Pons (tissue), 1 donor: ENCODE measurements at regions not wholly inside any gene's neighbourhood (a gene's known extent, or its start where the extent isn't known, plus 50 kb on each side); places are given as distances from the start of the nearest gene placed in this dataset.
A peak's percentile ranks its signal among the peaks of the same experiment; 100 is the strongest.

ENCODE experiments used
- DNase-seq: peaks from one replicate; pipeline ENCODE4 v3.0.0-alpha.2; 2016; ENCODE audit warnings: low spot score

DNA sequence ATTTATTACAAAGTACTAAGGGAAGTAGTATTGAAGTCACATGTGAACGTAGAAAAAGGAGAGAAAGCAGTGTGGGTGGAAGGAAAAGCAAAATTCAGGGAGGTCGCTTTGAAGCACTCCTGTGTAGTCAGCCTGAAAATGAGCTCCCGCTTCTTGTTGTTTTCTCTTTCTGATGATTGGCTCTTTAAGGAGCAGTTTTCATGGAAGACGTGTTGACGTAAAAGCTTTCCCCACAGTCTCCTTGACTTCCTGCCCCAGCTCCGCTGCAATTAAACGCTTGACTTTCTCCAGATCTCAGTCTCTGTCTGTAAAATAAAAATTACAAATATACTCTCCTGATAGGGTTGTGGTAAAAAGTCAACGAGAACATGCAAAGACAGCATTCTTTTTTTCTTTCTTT lies 661.5 kb upstream of the ZP4 start:
- no peak for DNase-seq

DNA sequence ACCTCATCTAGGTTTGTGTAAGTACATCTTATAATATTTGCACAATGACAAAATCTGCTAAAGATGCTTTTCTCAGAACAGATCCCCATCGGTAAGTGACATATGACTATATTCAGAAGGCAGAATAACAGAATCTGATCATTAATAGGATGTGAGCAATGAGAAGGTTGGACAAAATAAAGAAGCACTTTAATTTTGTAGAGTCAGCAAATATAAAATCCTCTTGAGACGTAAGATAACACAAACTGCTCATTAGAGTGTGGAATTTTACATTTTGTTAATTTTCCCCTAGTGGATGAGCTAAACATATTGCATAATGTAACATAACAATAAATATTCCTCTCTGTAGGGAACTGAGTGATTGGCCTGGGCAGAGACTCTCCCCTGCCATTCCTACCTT lies 658.4 kb upstream of the ZP4 start:
- DNase-seq, result no peak

DNA sequence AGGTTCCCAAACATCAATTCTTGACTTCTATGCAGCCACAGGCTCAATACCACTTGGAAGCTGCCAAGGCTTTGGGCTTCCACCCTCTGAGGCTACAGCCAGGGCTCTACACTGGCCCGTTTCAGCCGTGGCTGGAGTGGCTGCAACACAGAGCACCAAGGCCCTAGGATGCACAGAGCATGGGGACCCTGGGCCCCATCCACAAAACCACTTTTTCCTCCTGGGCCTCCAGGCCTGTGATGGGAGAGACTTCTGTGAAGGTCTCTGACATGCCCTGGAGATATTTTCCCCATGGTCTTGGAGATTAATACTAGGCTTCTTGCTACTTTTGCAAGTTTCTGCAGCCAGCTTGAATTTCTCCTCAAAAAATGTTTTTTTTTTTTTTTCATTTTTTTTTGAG lies 655.4 kb upstream of the ZP4 start:
- DNase-seq, result no peak

DNA sequence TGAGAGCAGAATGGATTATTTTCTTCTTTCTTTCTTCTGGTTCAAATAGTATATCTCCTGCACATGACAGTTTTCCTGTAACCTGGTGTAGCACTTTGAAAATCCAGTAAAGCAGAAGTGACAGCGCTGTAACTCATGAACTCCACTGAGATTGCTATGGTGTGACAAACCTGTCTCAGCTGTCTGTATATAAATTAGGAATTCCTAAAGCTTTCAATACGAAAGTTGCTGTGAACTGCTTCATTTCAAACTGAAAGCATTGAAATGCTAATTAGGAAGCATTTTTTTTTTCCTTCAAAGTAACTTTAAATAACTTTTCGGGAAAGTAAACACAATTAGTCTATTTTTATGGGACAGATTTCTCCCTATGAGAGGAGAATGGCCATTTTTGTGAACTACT lies 646.9 kb upstream of the ZP4 start:
- DNase-seq, result no peak

DNA sequence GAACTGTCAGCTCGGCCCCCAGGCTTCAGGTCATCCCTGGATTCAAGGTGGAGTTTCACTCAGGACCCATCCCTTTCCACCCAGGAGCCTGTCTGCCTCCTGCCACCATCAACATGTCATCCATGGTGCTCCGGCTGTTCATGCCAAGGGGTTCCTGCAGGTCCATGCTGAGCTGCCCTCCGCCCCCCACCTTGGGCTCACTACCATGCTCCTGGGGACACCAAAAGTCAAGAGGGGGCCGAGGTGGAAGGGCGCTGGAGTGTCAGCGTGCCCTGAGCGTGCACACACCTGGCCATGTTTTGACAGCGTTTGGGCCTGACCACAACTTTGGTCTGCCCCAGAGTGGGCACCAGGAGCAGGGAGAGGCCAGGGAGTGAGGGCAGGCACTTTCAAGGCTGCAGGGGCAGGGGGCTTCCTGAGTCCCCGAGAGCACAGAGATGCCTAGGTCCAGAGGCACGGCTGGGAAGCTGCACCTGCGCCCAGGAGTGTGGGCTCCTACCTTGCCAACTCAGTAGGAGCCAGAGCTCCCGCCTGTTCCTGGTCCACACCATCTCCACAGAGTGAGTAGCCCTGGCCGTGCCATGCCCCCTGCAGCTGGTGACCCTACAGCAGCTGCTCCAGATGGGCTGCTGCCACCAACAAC lies 639.6 kb upstream of the ZP4 start:
- DNase-seq, result no peak

DNA sequence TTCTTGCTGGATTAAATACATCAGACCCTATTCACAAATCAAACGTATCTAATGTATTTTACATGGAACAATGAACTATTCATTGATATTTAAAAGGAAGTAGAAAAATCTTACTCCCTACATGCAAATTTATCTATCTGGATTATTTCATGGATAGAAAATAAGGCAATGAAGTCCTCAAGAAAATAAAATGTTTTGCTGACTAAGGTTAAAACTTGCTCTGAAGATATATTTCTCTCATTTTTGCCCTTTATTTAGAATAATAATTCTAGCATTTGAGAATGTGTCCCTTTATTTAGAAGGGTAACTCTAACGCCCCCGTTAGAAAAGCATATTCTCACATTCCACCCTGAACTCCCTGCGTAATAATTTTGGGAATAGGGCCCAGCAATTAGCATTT lies 627.0 kb upstream of the ZP4 start:
- DNase-seq, result no peak

DNA sequence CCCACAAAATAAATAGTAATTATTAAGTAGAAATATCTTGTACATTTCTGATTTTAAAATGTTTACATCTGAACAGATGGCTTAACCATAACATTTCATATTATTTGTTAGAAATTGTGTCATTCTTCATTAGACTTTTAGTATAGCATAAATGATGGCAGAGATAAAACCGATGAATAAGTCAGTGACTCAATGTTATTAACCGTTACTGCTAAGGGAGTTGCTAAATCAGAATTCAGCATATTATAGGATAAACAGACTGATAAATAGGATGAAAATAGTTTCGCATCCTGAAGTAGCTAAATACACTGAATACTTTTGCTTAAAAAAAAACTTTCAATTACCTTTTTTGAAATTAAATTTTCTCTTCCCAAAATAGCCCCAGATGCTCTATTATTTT lies 610.6 kb upstream of the ZP4 start:
- DNase-seq, result no peak

DNA sequence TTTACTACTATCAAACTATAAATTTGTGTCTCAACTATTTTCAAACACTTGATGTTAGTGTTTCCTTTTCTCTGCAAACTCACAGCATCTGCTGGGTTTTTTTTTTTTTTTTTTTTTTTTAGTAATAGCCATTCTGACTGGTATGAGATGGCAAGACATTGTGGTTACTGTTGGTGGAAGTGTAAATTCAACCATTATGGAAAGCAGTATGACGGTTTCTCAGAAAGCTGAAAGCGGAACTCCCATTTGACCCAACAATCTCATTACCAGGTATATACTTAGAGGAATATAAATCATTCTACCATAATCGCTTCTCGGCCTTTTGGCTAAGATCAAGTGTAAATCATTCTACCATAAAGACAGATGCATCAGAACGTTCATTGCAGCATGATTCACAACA lies 608.3 kb upstream of the ZP4 start:
- no peak for DNase-seq

DNA sequence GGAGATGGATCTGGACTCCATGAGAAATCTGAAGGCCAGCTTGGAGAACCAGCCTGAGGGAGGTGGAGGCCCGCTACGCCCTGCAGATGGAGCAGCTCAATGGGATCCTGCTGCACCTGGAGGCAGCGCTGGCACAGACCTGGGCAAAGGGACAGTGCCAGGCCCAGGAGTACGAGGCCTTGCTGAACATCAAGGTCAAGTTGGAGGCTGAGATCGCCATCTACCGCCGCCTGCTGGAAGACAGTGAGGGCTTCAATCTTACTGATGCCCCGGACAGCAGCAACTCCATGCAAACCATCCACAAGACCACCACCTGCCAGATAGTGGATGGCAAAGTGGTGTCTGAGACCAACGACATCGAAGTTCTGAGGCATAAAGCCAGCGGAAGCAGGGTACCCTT lies 601.5 kb upstream of the ZP4 start:
- no peak for DNase-seq

DNA sequence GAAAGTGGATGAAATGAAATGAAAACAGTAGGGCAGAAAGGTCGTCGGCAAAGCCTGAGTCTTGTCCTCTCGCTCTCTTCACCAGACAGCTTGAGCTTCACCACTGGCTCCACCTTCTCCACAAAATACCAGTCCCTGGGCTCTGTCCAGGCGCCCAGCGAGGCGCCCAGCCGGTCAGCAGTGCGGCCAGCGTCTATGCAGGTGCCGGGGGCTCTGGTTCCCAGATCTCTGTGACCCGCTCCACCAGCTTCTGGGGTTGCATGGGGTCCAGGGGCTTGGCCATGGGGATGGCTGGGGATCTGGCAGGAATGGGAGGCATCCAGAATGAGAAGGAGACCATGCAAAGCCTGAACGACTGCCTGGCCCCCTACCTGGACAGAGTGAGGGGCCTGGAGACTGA lies 600.5 kb upstream of the ZP4 start:
- DNase-seq, result no peak

DNA sequence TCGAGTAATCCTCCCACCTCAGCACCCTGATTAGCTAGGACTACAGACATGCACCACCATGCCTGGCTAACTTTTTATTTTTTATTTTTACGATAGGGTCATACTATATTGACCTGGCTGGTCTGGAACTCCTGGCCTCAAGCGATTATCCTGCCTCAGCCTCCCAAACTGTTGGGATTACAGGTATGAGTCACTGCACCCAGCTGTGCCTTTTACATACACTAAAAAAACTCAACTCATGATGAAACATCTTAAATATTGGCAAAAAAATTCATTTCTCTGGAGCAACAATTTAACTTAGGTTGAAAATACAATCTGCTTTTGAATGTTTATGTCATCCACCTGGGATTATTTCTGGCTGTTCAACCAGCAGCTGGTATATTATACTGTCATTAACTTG lies 598.3 kb upstream of the ZP4 start:
- DNase-seq, result no peak

DNA sequence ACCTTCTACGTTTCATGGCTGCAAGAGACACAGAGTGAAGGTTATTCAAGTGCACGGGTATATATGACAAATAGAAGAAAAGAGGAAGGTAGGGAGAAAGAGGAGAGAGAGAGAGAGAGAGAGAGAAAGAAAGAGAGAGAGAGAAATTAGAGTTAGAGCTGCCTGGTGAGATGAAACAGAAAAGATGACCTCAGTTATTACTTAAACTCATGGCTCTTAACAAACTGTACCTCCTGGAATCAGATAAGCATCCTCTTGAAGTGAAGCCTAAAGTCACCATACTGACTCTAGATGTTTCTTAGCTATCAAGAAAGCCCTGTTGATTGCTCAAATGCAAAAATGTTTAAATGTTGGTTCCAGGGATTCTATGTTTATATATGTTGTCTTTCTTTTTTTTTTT lies 597.7 kb upstream of the ZP4 start:
- DNase-seq, result no peak

DNA sequence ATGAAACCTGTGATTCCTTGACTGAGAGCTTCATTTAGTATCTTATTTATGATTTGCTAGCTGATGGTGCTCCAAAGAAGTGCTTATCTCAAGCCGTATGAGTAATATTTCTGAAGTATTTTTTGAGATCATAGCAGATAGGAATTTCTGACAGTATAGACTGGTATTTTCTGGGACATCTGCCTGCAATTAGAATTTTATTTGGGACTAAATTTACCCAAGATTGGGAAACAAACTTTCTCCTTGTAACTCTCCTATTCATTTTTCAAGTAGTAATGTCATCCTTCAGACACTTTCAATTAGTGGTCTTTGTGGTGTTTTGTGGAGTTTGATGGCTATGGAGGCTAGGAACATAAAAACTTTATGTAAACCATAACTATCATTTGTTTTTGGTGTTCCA lies 597.2 kb upstream of the ZP4 start:
- DNase-seq, result no peak

DNA sequence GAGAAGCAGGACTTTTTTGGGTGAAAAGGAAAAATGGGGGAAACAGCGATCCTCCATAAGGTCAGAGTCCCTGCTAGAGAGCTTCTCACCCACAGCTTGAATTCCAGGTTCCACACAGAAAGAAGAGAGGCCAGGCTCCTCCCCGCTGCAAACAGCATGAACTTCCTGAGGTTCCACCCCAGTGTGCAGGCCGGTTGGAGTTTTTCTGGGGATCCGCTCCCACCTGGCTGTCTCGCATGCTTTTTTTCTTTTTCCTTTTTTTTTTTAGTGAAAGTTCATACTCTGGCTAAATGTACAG lies 595.1 kb upstream of the ZP4 start:
- DNase-seq, result no peak

DNA sequence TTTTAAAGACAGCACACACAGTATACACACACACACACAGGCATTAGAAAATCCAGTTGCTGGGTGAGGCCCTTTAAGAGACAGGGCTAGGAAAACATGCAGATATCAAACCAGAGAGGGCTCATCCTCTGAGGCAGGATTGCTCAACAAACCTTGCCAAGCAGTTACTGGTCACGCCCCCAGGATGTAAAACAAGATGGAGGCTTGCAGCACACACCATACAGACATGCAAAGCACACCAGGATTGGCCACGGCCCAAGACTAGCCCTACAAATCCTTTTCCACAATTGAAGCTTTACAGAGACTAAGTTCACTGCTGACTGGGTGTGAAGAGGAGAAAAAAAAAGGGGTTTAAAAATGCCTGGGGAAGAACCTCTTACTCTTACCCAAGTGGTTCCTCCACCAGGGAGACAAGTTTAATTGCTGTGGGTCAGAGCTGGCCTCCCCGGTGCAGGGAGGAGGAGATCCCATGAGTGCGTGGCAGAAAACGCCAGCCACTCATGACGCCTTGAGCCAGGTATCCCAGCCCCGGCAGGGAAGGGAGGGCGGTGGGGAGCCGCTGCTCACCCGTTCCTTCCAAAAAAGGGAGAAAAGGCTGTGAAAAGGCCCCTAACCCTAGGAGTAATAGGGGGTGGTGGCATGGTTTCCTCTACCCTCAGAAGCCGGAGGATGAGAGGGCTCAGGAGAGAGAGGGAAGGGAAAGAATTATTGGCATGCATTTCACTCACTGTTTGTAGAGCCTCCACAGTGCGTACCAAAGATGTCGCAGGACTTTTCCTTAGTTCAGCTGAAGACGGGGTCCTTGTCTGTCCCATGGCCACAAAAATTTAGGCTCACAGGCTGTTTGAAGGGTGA lies 594.6 kb upstream of the ZP4 start:
- no peak for DNase-seq

DNA sequence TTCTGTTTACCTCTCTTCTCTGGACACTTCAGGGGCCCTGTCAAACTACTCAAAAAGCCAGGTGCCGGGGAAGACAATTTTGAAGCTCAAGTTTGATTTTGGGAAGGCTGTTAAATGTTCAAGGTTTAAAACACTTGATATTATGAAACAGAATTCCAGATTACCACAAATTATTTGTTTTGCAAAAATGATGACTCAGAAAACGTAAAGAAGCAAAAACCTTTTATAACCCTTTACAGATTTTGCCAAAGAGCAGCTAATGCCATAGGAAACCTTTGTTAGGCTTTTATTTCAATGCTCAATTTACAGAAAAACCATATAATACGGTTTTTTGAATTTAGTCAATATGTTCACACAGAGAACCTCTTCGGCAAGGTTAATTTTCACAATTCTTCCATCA lies 593.4 kb upstream of the ZP4 start:
- no peak for DNase-seq

DNA sequence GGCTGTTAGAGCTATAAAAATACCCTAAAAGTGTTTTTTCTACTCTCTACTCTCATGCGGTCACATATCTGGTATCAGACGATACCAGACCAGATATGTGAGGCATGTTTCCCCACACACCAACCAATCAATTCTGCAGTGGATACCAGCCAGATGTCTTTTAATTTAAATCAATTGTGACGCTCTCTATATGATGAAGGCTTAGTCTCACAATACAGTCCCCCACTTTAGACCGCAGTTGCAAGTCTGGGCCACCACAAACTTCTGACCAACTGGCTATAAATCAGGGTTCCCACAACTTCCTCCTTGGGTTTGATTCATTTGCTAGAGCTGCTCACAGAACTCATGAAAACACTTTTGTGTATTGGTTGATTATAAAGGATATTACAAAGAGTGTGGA lies 586.1 kb upstream of the ZP4 start:
- no peak for DNase-seq

DNA sequence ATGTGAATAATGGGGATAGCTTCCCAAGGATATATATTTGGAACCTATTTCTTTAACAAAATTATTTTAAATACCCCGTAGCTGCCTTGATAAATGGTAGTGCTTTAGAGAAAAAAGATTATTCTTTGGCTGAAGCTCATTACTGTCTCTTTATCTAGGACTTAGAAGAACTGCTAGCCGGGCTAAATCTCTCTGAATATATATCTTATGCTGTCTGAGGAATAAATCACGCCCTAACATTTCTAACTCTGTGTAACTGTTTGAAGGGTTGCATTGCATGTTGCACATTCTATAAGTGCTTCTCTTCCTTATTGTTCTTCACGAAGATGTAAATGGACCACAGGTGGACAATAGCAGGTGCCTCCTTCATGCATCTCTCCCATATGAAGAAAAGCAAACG lies 585.0 kb upstream of the ZP4 start:
- no peak for DNase-seq

DNA sequence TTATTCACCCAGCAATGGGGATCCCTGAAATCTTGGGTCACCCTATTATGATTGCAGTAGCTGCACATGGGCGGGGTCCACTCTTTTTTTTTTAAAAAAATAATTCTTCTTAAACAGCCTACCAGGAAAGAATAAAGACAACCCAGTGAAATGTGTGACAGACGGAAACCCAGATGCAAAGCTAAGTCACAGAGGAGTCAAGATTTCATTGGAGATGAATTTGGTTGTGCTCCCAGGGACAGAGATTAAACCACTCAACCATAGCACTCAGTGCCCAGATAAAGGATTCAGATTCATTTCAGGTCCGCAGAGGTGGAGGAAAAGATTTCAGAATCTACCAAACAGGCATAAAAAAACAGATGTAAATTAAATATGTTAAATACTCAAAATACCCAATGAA lies 583.5 kb upstream of the ZP4 start:
- no peak for DNase-seq

DNA sequence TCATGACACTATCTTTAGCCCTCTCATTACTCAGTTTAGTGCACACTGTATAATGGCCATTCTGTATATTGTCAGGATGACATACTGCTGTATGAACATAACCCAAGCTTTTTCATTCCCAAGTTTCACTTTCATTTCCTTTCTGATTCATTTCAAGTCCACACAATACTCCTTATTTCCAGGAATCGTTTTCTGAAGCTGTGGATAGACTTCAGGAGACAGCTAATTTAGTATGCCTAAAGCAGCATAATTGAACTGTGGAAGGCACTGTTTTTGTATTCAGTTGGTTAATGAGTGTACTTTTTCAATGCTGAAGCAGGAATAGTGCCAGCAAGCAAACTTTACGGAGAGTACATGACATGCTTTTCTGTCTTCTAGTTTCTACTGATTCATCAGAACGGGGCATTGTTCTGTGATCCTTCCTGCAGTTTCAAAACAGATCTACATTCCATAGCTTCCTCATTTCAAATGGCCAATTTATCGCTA lies 578.5 kb upstream of the ZP4 start:
- DNase-seq, result peak; percentile 66

DNA sequence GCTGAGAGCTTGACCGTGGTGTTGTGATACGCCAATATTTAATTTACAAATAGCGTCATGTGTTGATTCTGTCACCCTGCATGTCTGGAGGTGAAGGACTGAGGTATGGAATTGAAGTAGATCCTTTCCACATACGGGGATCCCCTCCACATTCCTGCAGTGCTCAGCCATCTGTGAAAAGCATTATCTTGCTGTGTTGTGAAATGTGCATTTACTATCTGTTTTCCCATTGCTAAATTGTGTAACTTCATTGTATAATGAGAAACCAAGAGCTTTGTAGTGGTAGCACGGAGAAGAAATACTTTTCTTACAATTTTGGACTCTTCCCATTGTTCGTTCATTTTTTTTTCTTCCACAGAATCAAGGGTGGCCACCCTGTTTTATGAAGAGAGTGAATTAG lies 577.3 kb upstream of the ZP4 start:
- no peak for DNase-seq

DNA sequence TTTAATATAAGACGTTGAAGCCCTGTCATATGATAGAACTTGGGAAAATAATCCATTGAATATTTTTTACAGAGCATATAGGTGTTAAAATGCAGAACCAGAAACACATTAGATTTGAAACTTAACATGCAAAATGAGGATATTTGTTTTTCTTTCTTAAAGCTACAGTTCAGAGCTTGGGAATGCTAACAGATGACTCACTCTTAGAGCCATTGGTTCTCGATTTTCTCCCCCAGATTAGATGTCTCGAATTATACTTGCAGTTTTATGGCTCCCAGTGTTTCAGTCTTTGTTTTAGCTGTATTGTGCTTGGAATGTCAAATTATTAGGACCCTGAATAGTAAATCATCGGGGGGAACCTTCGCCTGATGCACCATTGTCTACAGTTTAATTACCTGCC lies 575.7 kb upstream of the ZP4 start:
- DNase-seq, result no peak

DNA sequence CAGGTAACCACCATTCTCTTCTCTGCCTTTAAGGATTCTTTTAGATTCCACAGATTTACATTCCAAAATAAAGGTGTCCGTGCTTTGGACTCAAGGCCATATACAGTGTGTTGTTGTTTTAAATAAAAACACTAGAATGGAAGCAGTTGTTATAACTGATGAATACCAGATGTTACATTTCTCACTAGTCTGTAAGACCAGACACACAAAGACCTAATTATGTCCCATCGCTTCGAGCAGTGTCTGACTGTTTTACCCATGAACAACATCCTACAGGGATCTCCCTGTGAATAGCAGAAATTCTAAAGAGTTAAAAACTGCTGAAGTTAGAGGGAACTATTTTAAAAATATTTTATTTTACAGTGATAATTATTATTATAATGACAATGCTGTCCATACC lies 574.7 kb upstream of the ZP4 start:
- DNase-seq, result peak; percentile 29

DNA sequence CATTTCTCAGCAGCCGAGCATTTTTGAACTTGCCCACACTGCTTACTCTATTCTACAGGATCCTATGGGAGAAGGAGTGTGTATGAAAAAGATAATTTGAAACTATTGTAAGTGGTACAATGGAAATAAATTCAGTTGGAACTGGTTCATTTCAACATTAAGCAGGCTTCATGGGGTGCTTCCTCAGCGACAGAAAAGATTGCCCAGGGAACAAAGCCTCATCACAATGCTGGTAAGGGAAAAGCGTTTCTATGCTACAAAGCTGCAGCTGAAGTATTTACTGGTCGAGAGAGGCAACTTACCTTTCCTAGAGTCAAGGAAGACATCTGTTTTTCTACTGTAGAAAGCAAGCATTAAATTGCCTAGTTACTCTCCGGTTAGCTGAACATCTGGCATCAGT lies 568.2 kb upstream of the ZP4 start:
- DNase-seq, result no peak
